Epithelial cell of esophagus (primary cell): ENCODE measurements at regions not wholly inside any gene's neighbourhood (a gene's known extent, or its start where the extent isn't known, plus 50 kb on each side); places are given as distances from the start of the nearest gene placed in this dataset.
A peak's percentile ranks its signal among the peaks of the same experiment; 100 is the strongest.
"Not testable (repeated sequence)": the region's sequence is repeated elsewhere in the genome, so short reads cannot be mapped to it uniquely, and the experiment has no call there.

Source experiments
- DNase-seq: peaks from one replicate; pipeline ENCODE4 v3.0.0; 2010; ENCODE audit warnings: low read depth
- H3K4me3 ChIP-seq: 2 replicates; pipeline ENCODE4 v1.5.1; 2011; ENCODE audit warnings: mild to moderate bottlenecking, low read length, control low read depth
- TF ChIP-seq, protein P1 (sequence below): IDR thresholded peaks from 2 replicates; pipeline ENCODE4 v1.5.1; 2011; ENCODE audit warnings: low read depth, mild to moderate bottlenecking, low read length, control low read depth, inconsistent platforms; ENCODE audit not compliant: insufficient read depth; ENCODE audit errors: missing control alignments

DNA sequence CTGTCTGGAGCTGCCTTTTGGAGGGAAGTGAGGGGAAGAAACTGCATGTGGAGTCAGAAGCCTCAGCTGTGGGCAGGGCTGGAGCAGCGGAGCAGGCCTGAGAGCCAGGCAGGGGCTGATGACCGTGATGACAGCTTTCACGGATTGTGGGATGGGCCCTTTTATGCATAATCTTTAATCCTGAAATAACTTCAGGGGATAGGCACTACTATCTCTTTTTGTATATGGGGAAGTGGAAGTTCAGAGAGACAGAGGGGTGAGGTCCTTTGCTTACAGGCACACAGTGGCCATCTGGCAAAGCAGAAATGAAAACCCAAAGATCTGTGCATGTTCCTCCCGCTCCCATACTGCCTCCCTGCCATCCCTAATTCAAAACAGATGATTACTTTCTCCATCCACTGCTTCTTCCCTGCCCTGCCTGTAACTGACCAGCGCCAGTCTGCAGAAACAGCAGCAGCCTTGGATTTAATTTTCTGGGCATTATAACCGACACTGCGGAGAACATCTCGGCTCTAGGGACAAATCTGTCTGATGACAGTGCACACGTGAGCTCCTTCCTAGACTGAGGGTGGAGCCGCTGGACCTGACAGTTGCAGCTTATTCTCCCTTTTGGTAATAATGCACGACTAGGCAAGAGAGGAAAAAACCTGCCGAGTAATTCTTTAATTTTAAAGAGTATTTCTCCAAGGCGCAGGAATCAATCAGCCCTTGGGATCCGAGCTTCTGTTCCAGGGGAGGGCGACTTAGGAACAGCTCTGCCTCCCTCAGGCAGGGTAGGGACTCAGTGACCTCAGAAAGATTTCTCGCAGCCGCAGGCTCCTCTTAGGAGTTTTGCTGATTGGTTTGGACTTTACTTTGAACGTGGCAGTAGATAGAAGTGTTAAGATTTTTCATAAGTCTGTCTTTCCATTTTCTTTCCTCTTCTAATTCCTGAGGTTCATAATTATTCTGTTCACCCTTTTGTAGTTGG is 95.4 kb downstream of the UTP18 start:
- TF ChIP-seq, protein P1, sequence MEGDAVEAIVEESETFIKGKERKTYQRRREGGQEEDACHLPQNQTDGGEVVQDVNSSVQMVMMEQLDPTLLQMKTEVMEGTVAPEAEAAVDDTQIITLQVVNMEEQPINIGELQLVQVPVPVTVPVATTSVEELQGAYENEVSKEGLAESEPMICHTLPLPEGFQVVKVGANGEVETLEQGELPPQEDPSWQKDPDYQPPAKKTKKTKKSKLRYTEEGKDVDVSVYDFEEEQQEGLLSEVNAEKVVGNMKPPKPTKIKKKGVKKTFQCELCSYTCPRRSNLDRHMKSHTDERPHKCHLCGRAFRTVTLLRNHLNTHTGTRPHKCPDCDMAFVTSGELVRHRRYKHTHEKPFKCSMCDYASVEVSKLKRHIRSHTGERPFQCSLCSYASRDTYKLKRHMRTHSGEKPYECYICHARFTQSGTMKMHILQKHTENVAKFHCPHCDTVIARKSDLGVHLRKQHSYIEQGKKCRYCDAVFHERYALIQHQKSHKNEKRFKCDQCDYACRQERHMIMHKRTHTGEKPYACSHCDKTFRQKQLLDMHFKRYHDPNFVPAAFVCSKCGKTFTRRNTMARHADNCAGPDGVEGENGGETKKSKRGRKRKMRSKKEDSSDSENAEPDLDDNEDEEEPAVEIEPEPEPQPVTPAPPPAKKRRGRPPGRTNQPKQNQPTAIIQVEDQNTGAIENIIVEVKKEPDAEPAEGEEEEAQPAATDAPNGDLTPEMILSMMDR = no peak
- H3K4me3 ChIP-seq = no peak overlapping the region
- no peak for DNase-seq

GRCh38 chr17:51359055-51359454 is 98.7 kb downstream of the UTP18 start:
- no peak for DNase-seq
- TF ChIP-seq, protein P1 = no peak

GRCh38 chr17:51362811-51363585 is 102.7 kb downstream of the UTP18 start:
- TF ChIP-seq, protein P1 = no peak
- no peak overlapping the region for H3K4me3 ChIP-seq
- peak; percentile 2 for DNase-seq

More at GRCh38 chr17:51359055-51359454, 98.7 kb downstream of the UTP18 start:
- no peak overlapping the region for H3K4me3 ChIP-seq

GRCh38 chr17:51365090-51365489 is 104.7 kb downstream of the UTP18 start:
- no peak overlapping the region for H3K4me3 ChIP-seq
- peak; percentile 8 for DNase-seq
- TF ChIP-seq, protein P1 = no peak

DNA sequence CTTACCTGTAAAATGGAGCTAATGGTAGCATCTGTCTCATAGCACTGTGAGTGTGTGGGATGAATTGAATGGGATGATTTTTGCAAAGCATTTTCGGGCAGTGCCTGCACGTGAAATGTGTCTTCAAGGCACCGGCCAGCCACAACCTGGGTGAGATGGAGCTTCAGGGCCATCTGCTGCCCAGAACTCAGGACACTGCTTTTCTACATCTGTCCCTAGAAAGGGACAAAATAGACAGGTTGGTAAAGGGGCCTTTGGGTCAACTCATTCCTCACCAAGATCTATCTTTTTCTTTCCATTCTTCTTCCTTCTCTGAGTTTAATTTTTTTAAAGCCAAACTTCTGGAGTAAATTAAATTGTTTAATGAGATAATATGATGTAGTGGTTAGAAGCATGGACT is 106.5 kb downstream of the UTP18 start:
- DNase-seq = no peak
- TF ChIP-seq, protein P1 = no peak
- H3K4me3 ChIP-seq = no peak overlapping the region

- H3K4me3 ChIP-seq, DNase-seq: not testable (repeated sequence)
Observed at GRCh38 chr17:51367836-51368235, 107.5 kb downstream of the UTP18 start.

- no peak overlapping the region for H3K4me3 ChIP-seq
- peak; percentile 57 for DNase-seq
- TF ChIP-seq, protein P1 = peak; percentile 64
Observed at GRCh38 chr17:51371732-51372151, 111.4 kb downstream of the UTP18 start.
